Esophagus (tissue), 2 donors: ENCODE measurements at regions not wholly inside any gene's neighbourhood (a gene's known extent, or its start where the extent isn't known, plus 50 kb on each side); places are given as distances from the start of the nearest gene placed in this dataset.

Experiments used
- H3K27ac ChIP-seq, 2 donors: one replicate each; pipeline ENCODE4 v1.5.1; 2013; ENCODE audit warnings: low read depth in 2 of 2, mild to moderate bottlenecking in 2 of 2, inconsistent platforms in 1 of 2, low read length in 1 of 2, moderate library complexity in 1 of 2
- H3K27me3 ChIP-seq, 2 donors: one replicate each; pipeline ENCODE4 v1.6.1; 2013; ENCODE audit warnings: low read length in 2 of 2, control low read depth in 1 of 2, mild to moderate bottlenecking in 1 of 2; ENCODE audit not compliant: insufficient read depth in 2 of 2, control insufficient read depth in 1 of 2
- H3K36me3 ChIP-seq, 2 donors: one replicate each; pipeline ENCODE4 v1.6.1; 2013; ENCODE audit warnings: low read length in 1 of 2; ENCODE audit not compliant: control insufficient read depth in 2 of 2, insufficient read depth in 2 of 2
- H3K4me1 ChIP-seq, 2 donors: one replicate each; pipeline ENCODE4 v1.6.1; 2013; ENCODE audit warnings: low read length in 1 of 2; ENCODE audit not compliant: control insufficient read depth in 2 of 2, insufficient read depth in 2 of 2
- H3K4me3 ChIP-seq, 2 donors: one replicate each; pipeline ENCODE4 v1.5.1; 2013; ENCODE audit warnings: low read length in 2 of 2, mild to moderate bottlenecking in 2 of 2, low read depth in 1 of 2, moderate library complexity in 1 of 2
- H3K9me3 ChIP-seq, 2 donors: one replicate each; pipeline ENCODE4 v1.6.1; 2013; ENCODE audit warnings: mild to moderate bottlenecking in 2 of 2, low read depth in 1 of 2, low read length in 1 of 2, moderate library complexity in 1 of 2; ENCODE audit not compliant: control insufficient read depth in 2 of 2, insufficient read depth in 1 of 2
- WGBS, 2 donors: extraction: QIAGEN DNeasy Blood & Tissue Kit; methylation state at CpG; one replicate each; pipeline ENCODE4 v1.1.7; 2013; 5-methylcytosine and 5-hydroxymethylcytosine counted together
- donor health status: healthy with polysubstance abuse.
- donor health status: Bipolar disorder and iron deficiency.

DNA sequence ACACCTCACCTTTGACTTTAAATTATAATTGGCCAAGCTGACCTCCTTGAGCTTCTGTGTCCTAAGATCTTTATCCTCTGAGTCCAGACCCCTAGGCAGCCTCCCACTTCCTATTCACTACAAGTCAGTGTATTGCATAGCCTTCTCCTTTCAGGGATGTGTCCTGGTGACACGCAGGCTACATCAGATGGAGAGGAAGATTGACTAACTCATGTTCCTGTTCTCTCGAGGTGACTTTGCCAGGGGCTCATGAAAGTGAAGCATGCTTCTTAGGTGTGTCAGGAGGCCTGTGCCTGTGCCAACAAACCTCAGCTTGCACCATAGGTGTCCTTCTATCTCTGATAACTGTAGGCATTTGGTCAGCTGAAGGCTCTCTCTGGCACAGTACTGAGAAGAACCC lies 195.7 kb upstream of the HS3ST1 start:
- no peak overlapping the region for H3K4me3 ChIP-seq
- H3K27me3 ChIP-seq, result no peaks in the 10 kb centered on the region
- no peaks in the 10 kb centered on the region for H3K36me3 ChIP-seq
- whole genome bisulfite sequencing, 2 donors, result 31 to 36% methylated on average over 2 of the region's 2 CpGs
- no peaks in the 10 kb centered on the region for H3K9me3 ChIP-seq
- peak overlapping the region; percentile 18 to 71 for H3K27ac ChIP-seq
- H3K4me1 ChIP-seq, result peaks cover 0 to 4% of the 10 kb centered on the region in 2 donors

DNA sequence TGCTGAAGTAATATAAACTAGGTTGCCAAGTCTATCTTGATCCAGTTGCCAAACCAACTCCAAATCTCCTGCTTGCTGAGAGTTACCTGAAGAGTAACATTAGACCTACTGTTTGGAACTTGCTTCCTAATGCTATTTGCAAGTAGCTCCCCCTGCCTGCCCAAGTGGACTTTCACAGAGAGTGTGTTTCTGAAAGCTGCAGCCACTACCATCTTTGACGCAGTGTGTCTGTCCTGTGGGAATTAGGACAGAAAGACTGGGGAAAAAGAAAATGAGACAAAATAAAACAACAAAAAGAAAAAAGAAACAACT lies 195.0 kb upstream of the HS3ST1 start:
- H3K36me3 ChIP-seq, result no peaks in the 10 kb centered on the region
- H3K27me3 ChIP-seq, result no peaks in the 10 kb centered on the region
- peaks cover 0 to 4% of the 10 kb centered on the region in 2 donors for H3K4me1 ChIP-seq
- H3K4me3 ChIP-seq, result no peak overlapping the region
- no peaks in the 10 kb centered on the region for H3K9me3 ChIP-seq
- no peak overlapping the region for H3K27ac ChIP-seq
- WGBS, 2 donors, result 84 to 86% methylated on average over 1 of the region's 1 CpG

DNA sequence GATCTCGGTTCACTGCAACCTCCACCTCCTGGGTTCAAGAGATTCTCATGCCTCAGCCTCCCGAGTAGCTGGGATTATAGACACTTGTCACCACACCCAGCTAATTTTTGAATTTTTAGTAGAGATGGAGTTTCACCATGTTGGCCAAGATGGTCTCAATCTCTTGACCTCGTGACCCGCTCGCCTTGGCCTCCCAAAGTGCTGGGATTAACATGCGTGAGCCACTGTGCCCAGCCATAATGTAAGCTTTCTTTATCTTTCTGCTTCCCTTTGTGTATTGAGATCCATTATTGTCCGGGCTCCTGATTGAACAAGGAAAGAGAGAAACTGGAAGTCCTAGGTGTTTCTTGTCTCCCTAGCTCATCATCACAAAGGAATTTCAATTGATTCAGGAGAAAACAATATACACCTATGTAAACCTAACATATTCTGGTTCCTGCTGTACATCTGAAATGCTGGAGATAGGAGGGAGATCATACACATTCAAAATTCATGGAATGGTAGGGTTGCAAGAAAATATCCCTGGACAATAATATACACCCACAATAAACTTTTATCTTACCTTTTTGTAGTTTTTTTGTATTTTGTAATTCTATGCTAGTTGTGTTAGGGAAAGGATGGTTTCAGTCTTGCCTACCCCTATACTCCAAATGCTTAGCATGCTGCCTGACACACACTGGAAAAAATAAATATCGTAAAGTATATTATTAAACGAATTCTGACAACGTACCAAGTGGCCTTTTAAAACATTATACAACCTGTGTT lies 194.4 kb upstream of the HS3ST1 start:
- no peak overlapping the region for H3K4me3 ChIP-seq
- peaks cover 0 to 4% of the 10 kb centered on the region in 2 donors for H3K4me1 ChIP-seq
- no peaks in the 10 kb centered on the region for H3K27me3 ChIP-seq
- peak overlapping the region in 1 of 2 donors; percentile 40 for H3K27ac ChIP-seq
- no peaks in the 10 kb centered on the region for H3K36me3 ChIP-seq
- 74 to 85% methylated on average over 10 of the region's 10 CpGs for WGBS, 2 donors
- no peaks in the 10 kb centered on the region for H3K9me3 ChIP-seq

DNA sequence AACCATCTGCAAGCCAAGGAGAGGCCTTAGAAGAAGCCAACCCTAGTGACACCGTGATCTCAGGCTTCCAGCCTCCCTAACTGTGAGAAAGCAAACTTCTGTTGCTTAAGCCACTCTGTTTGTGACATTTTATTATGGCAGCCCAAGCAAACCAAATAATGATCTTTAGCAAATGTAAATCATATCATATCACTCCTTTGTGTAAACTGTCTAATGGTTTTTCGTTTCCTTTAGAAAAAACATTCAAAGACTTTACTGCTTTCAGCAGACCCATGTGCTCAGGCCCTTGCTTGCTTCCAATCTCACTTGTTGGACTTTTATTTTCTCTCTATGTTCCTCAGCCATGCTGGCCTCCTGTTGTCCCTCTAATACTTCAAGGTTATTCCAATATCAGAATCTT lies 192.2 kb upstream of the HS3ST1 start:
- no peak overlapping the region for H3K4me3 ChIP-seq
- H3K27me3 ChIP-seq, result no peaks in the 10 kb centered on the region
- H3K9me3 ChIP-seq, result no peaks in the 10 kb centered on the region
- no peak overlapping the region for H3K27ac ChIP-seq
- 61 to 77% methylated on average over 2 of the region's 2 CpGs for whole genome bisulfite sequencing, 2 donors
- no peaks in the 10 kb centered on the region for H3K36me3 ChIP-seq
- peaks cover 0 to 4% of the 10 kb centered on the region in 2 donors for H3K4me1 ChIP-seq

DNA sequence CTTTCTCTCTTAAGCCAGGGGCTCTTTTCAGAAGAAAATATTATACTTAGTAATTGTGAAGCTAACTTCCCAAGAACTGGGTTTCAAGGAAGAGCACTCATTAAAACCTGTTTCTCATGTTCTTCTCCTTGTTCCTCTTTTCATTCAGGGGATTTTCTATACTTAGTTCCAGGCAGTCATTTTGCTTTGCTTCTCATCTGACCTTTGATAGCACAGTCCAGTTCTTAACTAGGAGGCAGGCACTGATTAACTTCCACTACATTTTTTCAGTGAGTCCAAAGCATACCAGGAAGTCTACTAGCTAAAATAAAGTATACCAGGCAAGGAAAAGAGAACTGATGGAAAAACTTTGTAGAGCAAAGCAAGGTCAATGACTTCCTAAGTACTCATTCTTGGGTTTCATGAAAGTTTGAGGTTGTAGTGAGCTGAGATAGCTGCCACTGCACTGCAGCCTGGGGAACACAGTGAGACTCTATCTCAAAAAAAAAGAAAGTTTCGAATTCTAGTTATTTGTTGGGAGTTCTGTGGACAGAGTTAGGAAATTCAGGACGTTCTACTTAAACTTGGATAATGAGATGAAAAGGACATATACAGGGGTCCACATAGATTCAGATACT lies 190.1 kb upstream of the HS3ST1 start:
- 42 to 44% methylated on average over 2 of the region's 2 CpGs for WGBS, 2 donors
- Histone ChIP-seq H3K4me1 (peaks cover 0 to 2% of the 10 kb centered on the region in 2 donors), H3K27ac (peak overlapping the region; percentile 47 to 68)

DNA sequence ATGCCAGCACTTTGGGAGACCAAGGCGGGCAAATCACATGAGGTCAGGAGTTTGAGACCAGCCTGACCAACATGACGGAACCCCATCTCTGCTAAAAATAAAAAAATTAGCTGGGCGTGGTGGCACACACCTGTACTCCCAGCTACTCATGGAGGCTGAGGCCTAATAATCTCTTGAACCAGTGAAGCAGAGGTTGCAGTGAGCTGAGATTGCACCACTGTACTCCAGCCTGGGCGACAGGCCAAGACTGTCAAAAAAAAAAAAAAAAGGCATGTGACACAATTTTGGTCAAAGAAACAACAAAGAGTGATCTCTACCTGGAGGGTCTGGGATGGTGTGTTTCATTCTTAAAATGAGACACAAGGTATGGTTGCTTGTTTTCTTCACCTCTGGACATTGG lies 188.2 kb upstream of the HS3ST1 start:
- Histone ChIP-seq H3K4me1 (peaks cover 0 to 2% of the 10 kb centered on the region in 2 donors), H3K27me3 (no peaks in the 10 kb centered on the region), H3K4me3 (no peak overlapping the region), H3K36me3 (no peaks in the 10 kb centered on the region), H3K9me3 (no peaks in the 10 kb centered on the region), H3K27ac (peak overlapping the region in 1 of 2 donors; percentile 82)
- 77 to 79% methylated on average over 4 of the region's 4 CpGs for WGBS, 2 donors

More for the DNA sequence above, 190.1 kb upstream of the HS3ST1 start:
- no peaks in the 10 kb centered on the region for H3K27me3 ChIP-seq
- H3K9me3 ChIP-seq, result no peaks in the 10 kb centered on the region
- H3K4me3 ChIP-seq, result no peak overlapping the region
- H3K36me3 ChIP-seq, result no peaks in the 10 kb centered on the region

DNA sequence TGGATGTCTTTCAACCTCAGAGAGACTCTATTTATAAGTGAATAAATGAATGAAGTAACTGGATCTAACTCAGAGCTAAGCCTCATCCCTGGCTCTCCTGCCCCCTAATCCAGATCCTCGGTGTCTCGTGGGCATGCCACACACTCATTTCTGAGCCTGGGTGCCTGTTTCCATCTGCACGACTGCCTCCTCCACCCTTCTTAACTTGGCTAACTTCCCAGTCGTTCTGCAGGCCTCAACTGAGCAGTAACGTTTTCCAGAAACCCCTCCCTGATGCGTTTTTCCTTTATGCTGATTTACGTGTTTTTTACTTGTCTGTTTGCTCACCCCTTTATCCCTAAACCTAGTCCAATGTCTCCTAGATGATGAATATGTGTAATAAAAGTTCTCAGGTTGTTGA lies 186.9 kb upstream of the HS3ST1 start:
- Histone ChIP-seq H3K4me1 (peaks cover 0 to 2% of the 10 kb centered on the region in 2 donors), H3K27me3 (no peaks in the 10 kb centered on the region), H3K27ac (peak overlapping the region; percentile 76 to 89), H3K36me3 (no peaks in the 10 kb centered on the region), H3K9me3 (peaks cover 0 to 2% of the 10 kb centered on the region in 2 donors), H3K4me3 (no peak overlapping the region)
- 33 to 53% methylated on average over 7 of the region's 7 CpGs for WGBS, 2 donors

DNA sequence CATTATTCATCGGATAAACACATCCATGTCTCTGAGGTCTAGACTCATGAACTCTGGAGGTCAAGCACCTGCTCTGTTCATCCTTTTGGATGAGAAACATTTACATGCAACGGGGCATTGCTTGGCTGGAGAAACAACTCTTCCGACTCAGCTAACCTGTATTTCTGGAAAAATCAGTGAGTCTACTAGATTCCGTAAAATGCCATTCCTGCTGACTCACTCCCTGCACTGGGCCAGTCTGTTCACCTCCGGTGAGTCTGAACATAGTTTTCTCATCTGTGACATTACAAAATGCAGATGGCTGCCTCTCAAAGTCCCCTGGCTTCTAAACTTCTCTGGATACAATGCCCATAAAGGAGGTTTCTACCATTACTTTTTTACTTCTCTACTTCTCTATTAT lies 185.7 kb upstream of the HS3ST1 start:
- 58 to 62% methylated on average over 5 of the region's 5 CpGs for WGBS, 2 donors
- Histone ChIP-seq H3K36me3 (no peaks in the 10 kb centered on the region), H3K4me3 (no peak overlapping the region), H3K9me3 (peaks cover 0 to 2% of the 10 kb centered on the region in 2 donors), H3K27ac (peak overlapping the region; percentile 79 to 84), H3K4me1 (peaks cover 0 to 2% of the 10 kb centered on the region in 2 donors), H3K27me3 (no peaks in the 10 kb centered on the region)

DNA sequence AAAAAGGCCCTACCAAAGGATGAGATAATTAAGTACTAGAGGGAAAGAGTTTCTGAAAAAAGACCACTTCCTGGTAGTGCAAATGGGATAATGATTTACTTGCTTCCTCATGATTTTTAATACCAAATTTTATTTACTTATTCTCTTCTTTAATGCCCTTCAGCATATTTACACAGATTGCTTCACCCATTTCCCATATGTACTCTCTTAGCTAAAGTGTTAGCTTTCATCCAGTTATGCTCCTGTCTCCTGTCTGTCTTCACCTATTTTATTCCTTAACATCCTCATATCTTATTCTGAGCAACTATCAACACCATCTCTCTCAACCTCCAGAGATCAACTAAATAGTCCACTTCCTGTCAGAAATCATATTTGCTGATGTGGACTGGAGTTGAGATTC lies 183.2 kb upstream of the HS3ST1 start:
- H3K9me3 ChIP-seq, result peaks cover 0 to 2% of the 10 kb centered on the region in 2 donors
- H3K27ac ChIP-seq, result no peak overlapping the region
- no peaks in the 10 kb centered on the region for H3K36me3 ChIP-seq
- no peaks in the 10 kb centered on the region for H3K27me3 ChIP-seq
- peaks cover 0 to 2% of the 10 kb centered on the region in 2 donors for H3K4me1 ChIP-seq
- H3K4me3 ChIP-seq, result no peak overlapping the region

DNA sequence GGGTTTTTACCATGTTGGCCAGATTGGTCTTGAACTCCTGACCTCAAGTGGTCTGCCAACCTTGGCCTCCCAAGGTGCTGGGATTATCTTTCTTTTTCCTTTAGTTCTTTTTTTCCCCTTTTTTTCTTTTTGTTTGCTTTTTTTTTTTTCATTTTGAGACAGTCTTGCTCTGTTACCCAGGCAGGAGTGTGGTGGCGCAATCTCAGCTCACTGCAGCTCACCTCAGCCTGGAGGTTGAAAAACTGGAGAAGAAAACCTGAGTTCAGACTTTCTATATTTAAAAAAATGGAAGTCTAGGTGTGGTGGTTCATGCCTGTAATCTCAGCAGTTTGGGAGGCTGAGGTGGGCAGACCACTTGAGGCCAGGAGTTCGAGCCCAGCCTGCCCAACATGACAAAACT lies 181.1 kb upstream of the HS3ST1 start:
- WGBS, 2 donors, result 74 to 89% methylated on average over 2 of the region's 2 CpGs
- no peak overlapping the region for H3K27ac ChIP-seq
- no peaks in the 10 kb centered on the region for H3K4me1 ChIP-seq
- peaks cover 0 to 2% of the 10 kb centered on the region in 2 donors for H3K9me3 ChIP-seq
- H3K36me3 ChIP-seq, result no peaks in the 10 kb centered on the region
- no peak overlapping the region for H3K4me3 ChIP-seq
- H3K27me3 ChIP-seq, result no peaks in the 10 kb centered on the region
